ENCODE measurements at regions not wholly inside any gene's neighbourhood (a gene's known extent, or its start where the extent isn't known, plus 50 kb on each side); places are given as distances from the start of the nearest gene placed in this dataset.

DNA sequence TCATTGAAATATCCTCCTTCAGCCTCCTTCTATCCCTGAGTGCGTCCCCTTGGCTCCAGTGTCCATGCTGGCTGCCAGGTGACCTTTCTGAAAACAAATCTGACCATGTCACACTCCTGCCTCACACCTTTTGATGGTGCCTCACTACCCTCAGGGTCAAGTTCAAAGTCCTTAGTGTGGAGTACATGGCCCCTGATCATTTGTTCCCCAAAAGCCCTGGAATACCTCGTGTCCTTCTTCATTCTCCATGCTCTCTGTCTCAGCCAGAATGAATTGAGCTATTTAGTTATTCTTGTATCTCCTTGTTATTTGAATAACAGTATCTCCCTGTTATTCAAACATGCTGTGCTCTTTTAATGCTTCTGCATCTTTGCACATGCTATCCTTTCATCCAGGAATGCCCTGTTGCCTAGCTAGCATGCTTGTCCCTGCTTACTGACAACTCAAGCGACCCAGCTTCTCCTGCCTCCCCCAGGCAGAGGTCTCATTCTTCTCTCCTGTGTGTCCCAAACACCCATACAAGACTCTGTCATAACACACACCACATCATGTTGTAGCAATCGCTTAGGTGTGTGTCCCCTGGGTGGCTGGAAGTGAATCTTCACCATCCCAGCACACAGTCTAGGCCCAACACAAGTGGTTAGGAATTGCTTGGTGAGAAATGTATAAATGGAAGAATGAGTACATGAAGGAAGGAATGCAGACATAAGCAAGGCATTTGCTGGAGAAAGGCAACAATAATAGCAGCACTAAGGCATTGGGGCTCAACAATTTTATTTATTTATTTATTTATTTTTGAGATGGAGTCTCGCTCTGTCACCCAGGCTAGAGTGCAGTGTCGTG, 144.0 kb downstream of the DDX1 start:
- no peak for DNase-seq

DNA sequence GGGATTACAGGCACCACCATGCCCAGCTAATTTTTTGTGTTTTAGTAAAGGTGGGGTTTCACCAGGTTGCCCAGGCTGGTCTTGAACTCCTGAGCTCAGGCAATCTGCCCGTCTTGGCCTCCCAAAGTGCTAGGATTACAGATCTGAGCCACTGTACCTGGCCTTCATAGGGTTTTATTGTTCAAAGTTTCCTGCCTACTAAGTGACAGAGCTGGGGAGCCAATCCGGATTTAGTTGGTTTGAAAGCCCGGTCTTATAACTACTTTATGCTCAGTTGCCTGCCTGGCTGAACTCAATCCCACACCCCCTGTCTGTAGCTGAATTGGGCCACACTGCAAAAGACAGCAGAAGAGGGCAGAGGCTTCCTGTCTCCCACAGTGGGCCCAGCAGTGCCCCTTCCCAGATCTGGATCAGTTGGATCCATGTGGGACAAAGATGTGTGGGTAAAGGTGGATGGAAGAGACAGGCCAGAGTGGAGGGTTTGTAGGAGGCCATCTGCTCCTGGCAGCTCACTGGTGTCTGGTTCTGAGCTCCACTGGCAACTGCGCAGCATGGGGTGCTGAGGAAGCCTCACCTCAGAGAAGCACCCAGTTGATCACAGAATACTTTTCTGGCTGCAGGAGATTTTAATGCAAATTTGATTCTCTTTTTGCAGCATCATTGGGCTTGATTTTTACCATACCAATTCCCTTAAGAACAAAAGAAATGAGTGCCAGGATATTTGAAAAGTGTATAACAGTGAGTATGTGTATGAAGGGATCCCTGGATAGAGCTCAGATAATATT, 144.9 kb downstream of the DDX1 start:
- DNase-seq = no peak

DNA sequence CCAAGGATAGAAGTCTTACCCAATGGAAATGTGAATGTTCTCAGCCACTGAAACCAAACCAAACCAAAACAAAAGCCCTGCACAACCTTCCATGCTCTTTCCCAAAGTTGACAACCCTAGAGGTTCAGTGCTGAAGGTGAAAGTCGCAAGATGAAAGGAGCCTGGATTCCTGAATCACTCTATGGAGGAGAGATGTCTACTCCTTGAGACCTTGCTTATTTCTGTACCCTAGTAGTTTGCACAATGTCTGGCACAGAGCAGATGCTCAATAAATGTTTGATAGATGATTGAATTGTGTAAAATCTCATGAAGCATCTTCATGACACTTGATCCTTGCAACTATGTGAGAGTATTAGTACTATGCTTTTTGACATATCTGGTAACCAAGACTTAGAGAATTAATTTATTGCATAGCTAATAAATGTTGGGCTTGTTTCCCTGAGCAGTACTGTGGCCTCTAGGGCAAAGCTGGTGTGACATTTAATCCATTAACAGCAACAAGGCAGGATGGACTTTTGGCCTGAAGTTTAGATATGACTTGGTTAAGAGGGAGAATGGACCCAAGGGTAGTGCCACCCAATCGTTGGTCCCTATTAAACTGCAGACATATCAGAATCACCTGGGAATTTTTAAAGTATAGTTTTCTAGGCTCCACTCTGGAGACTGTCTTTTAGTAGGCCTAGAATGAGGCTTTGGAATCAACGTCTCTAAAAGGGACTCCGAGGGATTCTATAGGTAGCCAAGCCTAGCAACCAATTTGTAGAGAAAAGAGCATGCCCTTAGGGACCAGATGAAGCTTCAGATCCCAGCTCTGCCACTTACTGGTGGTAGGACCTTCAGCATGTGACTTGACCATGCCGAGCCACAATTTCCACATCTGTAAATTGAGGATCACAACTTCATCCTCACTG, 145.9 kb downstream of the DDX1 start:
- DNase-seq = no peak

DNA sequence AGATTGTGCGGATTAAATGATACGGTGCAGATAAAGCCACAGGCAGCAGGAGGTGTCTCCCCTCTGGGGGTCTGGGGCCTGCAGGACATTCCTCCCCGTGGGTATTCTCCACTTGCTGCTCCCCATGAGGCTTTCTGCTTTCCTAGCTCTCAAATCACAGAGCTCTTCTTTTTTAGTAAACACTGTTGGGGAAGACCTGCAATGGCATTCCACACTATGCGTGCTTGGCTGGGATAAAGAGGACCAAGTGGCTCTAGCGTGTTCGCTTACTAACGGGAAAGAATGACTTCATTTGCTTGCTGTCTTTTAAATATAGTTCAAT, 146.5 kb downstream of the DDX1 start:
- no peak for DNase-seq

DNA sequence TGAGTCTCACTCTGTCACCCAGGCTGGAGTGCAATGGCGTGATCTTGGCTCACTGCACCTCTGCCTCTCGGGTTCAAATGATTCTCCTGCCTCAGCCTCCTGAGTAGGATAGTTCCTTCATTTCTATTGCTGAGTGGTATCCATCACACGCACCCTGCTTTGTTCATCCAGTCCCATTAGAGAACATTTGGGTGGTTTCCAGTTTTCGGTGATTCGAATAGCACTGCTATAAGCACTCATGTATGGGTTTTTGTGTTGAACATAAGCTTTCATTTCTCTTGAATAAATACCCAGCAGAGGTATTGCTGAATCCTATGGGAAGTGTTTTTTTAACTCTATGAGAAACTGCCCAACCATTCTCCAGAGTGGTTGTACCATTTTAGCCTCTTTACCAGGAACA, 147.3 kb downstream of the DDX1 start:
- DNase-seq = no peak

DNA sequence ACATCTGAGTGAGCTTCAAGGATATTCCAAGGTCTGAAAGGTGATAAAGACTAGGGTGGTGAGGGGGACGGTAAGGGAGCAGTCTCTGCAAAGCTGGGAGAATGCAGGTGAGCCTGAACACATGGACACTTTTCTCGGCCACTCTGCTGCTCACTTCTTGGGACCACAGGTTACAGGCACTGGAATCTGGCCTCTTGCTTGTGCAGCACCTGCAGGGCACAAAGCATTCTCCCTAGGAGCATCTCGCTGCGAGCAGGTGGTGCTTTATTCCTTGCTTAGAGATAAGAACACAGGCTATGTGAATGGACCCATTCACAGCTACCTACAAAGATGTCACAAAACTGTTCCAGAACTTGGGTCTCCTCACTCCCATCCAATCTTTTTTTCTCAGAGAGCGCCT, 153.2 kb downstream of the DDX1 start:
- no peak for DNase-seq

DNA sequence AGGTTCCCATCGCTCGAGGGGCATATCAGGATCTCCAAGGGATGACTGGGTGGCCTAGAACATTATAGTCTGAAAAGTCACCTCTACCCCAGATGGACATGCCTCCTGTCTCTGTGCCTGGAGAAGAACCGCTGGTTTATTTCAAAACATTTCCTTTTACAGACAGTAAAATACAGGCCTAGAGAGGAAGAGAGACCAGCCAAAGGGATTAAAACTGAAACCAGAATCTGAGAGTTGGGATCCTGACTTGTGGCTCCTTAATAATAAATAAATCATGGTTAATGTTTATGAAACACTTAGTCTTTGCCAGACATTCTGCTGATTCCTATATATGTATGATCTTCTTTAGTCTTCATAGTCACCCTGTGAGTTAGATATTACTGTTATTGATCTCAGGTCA, 153.7 kb downstream of the DDX1 start:
- no peak for DNase-seq

DNA sequence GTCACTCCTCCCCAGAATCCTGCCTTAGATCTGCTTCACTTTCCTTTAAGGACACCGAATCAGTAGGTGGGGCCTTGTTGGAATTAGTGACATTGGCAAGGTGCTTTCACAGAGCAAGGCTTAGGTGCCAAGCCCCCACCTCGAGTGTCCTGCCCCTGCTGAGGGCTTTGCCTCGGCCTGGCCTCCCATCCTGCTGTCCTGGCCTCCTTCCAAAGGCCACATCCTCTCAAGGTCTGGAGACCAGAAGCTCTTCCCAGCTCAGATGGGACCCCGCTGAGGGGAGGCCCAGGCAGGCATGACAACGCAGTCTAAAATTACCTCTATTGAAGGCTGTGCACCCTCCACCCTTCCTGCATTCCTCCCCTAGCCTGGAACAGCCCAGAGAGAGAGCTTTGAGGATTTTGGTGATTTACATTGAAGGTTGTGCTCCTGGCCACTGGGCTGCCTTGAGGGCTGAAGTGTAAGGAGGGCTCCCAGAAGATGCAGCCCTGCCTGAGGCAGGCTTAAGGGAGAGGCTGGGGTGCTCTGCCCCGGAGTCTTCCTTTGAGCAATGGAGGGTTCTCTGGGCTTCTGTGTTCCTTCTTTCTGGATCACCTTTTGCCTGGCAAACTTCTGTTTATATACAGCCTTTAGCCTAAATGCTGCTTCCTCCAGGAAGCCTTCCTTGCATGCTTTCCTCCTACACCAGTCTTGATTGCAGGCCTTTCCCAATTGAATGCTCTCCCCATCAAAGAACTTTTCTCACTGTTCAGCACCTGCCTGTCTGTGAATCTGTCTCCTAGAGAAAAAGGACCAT, 154.4 kb downstream of the DDX1 start:
- DNase-seq = no peak

DNA sequence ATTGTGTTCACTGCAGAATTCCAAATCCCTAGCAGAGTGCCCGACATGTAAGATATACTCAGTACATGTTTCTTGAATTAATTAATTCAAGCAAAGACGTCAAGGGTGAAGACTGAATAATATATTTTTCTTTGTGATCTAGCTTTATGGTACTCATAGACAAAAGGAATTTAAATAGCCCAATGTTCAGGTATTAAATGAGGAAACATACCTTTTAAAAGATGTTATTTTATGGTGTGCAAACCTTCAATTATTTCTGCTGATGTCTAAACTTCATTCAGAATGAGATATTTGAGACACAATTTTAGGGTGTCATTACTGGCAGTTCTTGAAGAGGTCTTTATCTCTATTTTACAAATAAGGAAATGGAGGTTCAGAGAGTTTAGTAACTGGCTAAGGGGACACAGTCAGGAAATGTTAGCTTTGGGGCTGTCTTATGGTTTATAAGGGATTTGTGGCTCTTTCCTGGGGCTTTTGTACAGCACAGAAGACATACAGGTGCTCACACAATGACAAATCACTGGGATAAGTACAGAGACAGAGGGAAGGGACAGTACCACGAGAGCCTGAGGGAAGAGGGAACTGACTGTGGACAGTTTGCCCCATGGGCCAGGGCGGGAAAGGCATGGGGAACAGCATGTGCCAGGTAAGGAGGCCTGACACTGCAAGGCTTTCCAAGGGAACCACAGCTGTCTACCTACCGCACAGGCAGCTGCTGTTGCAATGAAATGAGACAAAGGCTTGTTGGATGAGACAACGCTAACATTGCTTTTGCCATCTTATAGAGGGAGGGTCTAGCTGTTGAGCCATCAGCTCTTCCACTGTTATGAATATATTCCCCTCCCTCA, 155.3 kb downstream of the DDX1 start:
- no peak for DNase-seq

DNA sequence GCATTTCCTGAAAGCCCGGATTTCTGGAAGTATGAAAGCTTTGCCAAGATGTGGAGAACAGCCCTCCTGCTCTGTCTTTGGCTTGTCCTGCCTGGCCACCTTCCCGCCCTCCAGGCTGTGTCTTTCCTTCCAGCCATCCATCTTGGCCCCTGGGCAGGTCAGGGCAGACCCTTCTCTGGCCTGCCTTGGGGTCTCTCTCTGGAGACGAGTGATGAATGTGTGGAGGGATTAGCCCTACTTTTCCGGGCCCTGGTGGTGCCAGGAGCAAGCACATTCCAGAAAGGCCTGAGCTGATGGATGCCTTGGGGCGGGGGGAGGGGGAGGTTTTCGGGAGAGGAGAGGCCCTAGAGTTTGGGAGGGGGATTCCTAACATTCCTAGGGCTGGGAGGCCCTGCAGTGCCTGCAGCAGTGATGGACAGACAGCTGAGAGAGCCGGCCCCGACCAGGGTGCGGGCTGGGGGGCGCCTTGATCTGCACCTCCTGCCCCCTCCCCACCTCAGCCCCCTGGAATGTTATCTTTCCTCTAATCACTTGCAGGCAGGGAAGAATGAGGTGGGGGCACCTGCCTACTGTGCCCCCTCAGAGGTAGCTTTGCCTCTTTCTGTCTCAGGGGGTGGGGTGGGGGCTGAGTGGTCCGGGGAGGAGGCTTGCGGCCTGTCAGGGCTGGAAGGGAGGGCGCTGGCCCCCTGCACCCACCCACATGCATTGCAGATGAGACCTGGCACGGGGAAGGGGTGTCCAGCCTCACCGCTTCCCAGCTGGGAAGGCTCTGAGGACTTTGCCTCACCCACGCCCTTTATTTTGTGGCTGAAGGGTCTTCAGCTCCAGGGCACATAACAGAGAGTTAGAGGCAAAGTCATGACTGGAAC, 156.2 kb downstream of the DDX1 start:
- DNase-seq = no peak

DNA sequence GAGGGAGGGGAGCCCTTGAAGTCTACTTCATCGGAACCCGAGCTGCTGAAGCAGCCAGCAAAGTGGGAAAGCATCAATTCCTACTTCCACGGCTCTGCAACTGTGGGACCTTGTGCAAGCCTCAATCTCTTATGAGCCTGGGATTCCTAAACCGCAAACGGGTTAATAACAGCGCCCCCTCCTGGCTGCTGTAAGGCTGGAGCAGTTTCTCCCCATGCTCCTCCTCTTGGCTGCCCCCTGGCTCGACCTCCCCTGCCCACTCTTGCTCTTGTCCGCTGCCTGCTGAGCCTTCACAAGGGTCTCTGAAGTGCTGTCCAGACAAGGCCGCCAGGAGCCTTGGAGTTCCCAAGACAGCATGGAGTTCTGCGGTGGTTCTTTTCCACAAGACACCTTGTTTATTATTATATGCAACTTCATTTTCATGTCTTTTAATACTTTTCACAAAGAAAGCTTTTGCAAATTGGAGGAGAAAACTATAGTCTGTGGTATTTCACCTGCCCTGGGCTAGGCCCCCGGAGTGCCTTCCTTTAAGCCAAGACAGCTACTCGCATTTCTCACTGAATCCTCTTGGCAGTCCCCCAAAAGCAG, 157.2 kb downstream of the DDX1 start:
- DNase-seq = no peak

DNA sequence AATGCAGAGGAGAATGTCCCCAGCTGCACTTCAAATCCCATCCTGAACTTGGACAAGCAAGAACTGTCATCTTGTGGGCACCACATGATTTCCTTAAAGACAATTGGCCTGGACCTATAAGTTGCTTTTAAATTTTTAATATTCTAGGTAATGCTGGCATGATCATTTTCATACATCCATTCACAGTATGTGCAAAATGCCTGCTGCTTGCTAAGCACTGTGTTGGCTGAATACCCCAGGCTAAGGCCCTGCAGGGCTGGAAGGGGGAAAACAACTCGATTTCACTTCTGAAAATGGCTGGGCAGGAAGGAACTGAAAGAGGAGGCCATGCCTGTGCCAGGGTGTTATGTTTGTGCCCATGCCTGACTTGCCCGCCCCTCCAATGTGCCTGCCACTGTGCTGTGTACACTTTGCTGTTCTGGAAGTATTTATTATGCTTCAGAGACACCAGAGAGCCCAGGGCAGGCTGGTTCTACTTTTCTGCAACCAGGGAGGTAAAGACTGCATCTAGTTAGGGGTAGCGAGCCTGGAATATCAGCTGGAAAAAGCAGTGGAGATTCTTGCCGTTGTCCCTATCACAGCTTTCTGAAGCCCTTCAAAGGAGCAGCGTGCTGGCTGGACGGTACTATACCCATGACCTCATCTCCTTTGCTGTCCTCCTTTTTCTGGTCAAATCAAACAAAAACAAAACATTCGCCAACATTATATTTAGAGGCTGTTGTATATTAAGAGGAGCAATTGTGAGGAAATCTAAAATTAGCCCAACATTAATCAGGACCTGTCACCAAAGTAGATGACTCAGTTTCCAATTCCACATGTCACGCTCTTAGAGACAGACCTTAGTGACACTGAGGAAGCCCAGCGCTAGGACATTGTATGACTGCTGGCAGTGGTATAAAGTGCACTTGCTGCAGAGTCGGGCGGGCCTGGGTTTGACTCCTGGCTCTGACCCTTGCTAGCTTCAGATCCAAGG, 158.1 kb downstream of the DDX1 start:
- no peak for DNase-seq

DNA sequence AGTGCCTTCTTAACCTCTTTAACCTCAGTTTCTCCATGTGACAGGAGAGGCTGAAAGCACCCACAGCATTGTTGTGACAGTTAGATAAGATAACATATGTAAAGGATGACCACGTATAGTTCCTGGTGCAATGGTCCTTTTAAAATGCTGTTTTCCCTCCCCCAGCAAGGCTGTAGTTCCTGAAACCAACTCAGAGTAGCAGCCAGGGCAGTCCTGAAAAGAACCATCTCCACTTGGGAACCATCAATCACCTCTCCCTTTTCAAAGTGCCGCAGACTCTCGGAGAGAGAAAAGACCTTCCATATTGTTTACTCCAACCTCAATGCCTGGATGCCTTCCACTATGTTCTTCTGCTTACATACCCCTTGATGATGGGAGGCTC, 158.8 kb downstream of the DDX1 start:
- DNase-seq = no peak

DNA sequence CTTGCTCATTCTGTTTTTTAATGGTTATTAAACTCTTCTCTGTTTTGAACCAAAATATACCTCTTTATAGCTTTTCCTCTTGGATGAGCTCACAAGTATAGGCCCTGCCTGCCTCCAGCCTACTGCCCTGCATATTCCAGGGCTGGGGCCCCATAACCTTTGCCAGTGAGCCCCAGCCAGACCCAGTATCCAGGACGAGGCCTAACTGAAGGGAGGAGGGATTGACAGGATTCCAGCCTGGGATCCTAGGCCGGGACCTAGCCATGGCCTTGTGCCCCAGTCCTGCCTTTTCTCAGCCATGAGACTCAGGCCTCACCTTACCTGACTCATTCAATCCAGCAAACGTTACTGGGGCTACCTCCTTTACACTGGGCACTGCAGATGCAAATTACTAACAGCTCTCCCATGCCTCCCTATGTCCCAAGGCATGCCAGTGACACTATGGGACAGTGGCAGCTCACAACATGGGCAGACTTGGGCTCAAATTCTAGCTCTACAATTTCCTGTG, 159.2 kb downstream of the DDX1 start:
- DNase-seq = no peak

DNA sequence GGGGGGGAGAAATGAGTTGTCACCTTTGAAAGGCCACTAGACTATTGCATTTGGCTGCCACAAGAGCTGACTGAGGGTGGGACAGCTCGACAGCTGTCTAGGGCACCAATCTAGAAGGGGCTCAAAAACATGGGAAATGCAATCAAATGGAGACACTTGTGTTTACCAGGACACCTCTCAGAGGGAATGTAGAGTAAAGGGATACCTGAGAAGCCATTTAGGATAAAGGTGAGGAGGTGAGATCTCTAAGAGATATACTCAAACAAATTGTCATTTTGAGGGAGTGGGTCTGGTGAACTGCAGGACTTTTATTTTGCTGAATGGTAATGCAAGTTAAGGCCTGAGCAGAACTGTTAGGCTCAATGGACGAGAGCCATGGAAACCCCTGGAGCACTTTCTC, 159.8 kb downstream of the DDX1 start:
- no peak for DNase-seq

DNA sequence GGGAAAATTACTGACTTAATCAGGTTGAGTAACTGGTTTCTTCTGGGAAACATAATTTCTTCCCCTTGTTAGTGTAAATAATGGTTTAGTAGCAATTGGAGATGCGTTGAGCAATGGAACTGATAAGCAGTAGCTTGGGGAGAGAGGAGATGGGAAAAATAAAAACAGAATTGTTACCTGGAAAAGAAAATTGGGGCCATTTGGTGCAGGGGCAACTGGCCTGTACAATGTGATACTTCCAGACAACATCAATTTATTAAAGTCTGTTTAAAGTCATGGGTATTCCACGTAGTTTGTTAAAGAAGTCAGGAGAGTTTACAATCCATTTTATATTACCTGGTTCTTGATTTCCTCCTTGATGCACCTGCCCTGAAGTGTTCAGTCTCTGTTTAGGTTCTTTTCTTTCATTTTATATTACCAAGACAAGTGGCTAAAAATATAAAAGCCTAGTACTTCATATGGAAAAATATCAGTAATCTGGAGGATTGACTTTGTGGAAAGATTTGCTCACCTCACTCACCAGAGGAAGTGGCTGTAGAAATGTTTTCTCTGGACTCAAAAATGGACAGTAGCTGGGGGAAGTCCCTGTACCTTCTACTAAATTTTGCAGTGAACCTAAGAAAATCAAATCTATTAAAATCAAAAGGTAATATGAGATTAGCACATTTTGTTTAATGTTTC, 161.0 kb downstream of the DDX1 start:
- DNase-seq = no peak

DNA sequence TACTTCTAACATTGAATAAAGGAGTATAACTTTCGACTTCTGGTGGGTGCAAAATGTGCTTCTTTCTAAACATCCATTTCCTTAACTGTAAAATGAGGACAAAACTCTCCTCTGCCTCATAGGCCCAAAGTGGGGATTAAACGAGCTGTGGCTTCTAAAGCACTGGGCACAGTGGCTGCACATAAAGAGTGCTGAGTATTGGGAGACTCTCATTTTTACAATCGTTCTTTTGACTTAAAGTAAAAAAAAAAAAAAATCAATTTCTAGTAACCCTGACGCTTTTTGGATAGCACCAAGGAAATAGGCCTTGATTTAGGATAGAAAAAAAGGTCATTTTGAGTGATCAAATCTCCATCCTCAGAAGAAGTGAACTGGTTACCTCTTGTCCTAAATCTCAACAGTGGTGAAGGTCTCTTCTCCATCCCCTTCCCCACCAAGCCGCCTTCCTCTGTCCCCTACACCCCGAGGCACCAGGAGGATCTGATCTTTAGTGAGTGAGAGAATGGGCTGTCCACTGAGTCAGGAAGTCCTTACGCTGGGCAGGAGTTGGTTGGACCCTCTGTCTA, 161.6 kb downstream of the DDX1 start:
- no peak for DNase-seq
